GM12891 (cell line): ENCODE measurements at regions not wholly inside any gene's neighbourhood (a gene's known extent, or its start where the extent isn't known, plus 50 kb on each side); places are given as distances from the start of the nearest gene placed in this dataset.

Experiments used
- PAX5 ChIP-seq: IDR thresholded peaks from 2 replicates; pipeline ENCODE4 v1.6.1; 2011; ENCODE audit warnings: low read length, moderate library complexity, mild to moderate bottlenecking; ENCODE audit not compliant: insufficient read depth, severe bottlenecking
- POLR2A ChIP-seq: IDR thresholded peaks from 2 replicates; pipeline ENCODE4 v1.6.1; 2011; ENCODE audit warnings: low read depth, low read length, control low read depth
- POLR2AphosphoS5 ChIP-seq: IDR thresholded peaks from 2 replicates; pipeline ENCODE4 v1.6.1; 2011; ENCODE audit warnings: low read depth, low read length, control low read depth
- SPI1 ChIP-seq: IDR thresholded peaks from 2 replicates; pipeline ENCODE4 v1.6.1; 2011; ENCODE audit warnings: low read depth, low read length, control low read depth
- TAF1 ChIP-seq: IDR thresholded peaks from 2 replicates; pipeline ENCODE4 v1.6.1; 2011; ENCODE audit warnings: low read depth, low read length, control low read depth

DNA sequence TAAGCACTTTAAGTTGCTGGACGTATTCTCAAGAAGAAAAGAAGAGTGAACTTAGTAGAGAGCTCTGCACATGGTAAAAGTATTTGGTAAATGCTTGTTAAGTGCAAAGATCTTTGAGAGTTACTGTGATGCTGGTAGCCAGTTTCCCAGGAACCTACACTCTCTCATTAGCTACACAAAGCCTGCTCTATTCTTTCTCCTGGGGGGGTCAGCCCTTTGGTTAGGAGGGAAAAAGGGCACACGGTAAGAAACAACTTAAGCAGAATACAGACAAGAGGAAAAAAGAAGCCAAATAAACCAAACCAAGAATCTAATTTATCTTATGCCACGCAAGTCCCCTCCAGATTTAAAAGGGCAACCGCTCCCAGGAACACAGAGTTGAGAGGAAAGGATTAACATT, 1100.1 kb upstream of the CDH10 start:
- TF ChIP-seq POLR2AphosphoS5 (no peak), POLR2A (no peak), TAF1 (no peak), SPI1 (no peak), PAX5 (no peak)
